ENCODE measurements at regions not wholly inside any gene's neighbourhood (a gene's known extent, or its start where the extent isn't known, plus 50 kb on each side); places are given as distances from the start of the nearest gene placed in this dataset.
"Not testable (repeated sequence)": the region's sequence is repeated elsewhere in the genome, so short reads cannot be mapped to it uniquely, and the experiment has no call there.

DNA sequence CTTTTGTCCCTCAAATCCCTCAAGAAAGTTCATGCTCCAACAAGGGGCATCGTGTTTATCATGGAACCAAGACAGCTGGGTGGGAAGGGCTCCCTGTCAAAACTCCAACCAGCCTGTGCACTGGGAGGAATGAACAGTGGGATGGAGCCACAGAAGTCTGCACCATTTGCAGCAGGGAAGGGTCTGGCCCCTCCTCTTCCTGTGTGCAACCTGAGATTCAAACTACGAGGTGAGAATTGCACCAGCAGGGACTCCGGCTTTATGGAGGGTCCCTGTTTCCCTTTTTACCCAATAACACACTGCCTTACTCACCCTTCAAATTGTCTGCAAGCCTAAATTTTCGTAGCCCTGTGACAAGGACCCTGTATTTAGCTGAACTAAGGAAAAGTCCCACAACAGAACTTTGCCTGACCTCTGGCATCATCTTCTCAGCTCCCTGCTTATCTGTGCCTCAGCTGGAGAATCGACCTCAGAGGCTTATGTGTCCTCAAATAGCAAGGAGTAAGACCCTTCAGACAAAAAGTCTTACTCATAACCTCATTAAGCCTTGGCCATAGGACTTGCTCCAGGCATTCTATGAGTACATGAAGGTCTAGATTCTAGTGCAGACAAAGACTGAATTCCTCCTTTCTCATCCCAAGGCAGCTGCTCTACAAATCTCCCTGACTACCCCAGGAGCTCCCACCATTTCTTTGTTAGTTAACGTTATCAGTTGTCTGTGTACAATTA is 178.3 kb upstream of the SERPINE2 start:
- TF ChIP-seq, protein P1, sequence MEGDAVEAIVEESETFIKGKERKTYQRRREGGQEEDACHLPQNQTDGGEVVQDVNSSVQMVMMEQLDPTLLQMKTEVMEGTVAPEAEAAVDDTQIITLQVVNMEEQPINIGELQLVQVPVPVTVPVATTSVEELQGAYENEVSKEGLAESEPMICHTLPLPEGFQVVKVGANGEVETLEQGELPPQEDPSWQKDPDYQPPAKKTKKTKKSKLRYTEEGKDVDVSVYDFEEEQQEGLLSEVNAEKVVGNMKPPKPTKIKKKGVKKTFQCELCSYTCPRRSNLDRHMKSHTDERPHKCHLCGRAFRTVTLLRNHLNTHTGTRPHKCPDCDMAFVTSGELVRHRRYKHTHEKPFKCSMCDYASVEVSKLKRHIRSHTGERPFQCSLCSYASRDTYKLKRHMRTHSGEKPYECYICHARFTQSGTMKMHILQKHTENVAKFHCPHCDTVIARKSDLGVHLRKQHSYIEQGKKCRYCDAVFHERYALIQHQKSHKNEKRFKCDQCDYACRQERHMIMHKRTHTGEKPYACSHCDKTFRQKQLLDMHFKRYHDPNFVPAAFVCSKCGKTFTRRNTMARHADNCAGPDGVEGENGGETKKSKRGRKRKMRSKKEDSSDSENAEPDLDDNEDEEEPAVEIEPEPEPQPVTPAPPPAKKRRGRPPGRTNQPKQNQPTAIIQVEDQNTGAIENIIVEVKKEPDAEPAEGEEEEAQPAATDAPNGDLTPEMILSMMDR (IDR thresholded peaks at IDR 0.05) = no peak
- H3K36me3 ChIP-seq = no peaks in the 10 kb centered on the region
- DNase-seq = no peak
- H3K9me3 ChIP-seq = peaks cover 0 to 13% (median 0%) of the 10 kb centered on the region in 11 donors
- no peaks in the 10 kb centered on the region for H3K27me3 ChIP-seq
- intact Hi-C loops (cut with DNase I) = no loop called here
- 56 to 60% methylated on average over 6 of the region's 6 CpGs for WGBS, 2 donors
- peaks cover 0 to 11% (median 0%) of the 10 kb centered on the region in 9 donors for H3K4me1 ChIP-seq
- ATAC-seq = peak in 3 of 8 donors; percentile 27 to 47 (median 46)
- no peak overlapping the region for H3K4me3 ChIP-seq
- peak overlapping the region in 1 of 10 donors; percentile 27 for H3K27ac ChIP-seq

- H3K4me3 ChIP-seq; H3K27me3 ChIP-seq; ATAC-seq; DNase-seq; H3K36me3 ChIP-seq; H3K27ac ChIP-seq; intact Hi-C loops (cut with DNase I); H3K4me1 ChIP-seq: not testable (repeated sequence)
- H3K9me3 ChIP-seq = peaks cover 0 to 13% (median 0%) of the 10 kb centered on the region in 11 donors
- 86 to 91% methylated on average over 3 of the region's 3 CpGs for WGBS, 2 donors
These were observed 176.5 kb upstream of the SERPINE2 start for GRCh38 chr2:224215611-224216010.

DNA sequence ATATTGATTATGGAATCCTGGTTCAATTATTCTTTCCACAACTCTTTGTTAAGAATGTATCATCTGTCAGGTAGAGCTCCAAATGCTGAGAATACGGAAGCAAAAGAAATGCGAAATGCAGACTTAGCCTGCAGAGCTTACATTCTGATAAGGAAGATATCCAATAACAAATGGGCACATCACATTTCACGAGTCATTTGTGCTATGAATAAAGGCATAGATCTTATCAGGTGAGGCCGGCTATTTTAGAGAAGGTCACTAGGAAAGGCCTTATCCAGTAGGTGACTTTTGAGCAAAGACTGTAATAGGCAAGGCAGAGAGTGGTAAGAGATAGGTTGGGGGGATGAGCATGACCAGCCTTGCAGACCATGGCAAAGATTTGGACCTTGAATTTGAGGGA is 174.3 kb upstream of the SERPINE2 start:
- intact Hi-C loops (cut with DNase I) = no loop called here
- H3K36me3 ChIP-seq = no peaks in the 10 kb centered on the region
- TF ChIP-seq, protein P1 (IDR thresholded peaks at IDR 0.05) = no peak
- ATAC-seq (no peak), DNase-seq (no peak)
- H3K27ac ChIP-seq = no peak overlapping the region
- 62 to 67% methylated on average over 4 of the region's 4 CpGs for WGBS, 2 donors
- H3K27me3 ChIP-seq = no peaks in the 10 kb centered on the region
- H3K9me3 ChIP-seq = peaks cover 0 to 5% (median 0%) of the 10 kb centered on the region in 11 donors
- no peak overlapping the region for H3K4me3 ChIP-seq
- no peaks in the 10 kb centered on the region for H3K4me1 ChIP-seq

GRCh38 chr2:224211791-224212190 is 172.7 kb upstream of the SERPINE2 start:
- no peak overlapping the region for H3K27ac ChIP-seq
- no peak overlapping the region for H3K4me3 ChIP-seq
- TF ChIP-seq, protein P1 (IDR thresholded peaks at IDR 0.05) = no peak
- H3K9me3 ChIP-seq = no peaks in the 10 kb centered on the region
- ATAC-seq = no peak
- intact Hi-C loops (cut with DNase I) = no loop called here
- DNase-seq = no peak
- 47 to 54% methylated on average over 4 of the region's 4 CpGs for WGBS, 2 donors
- H3K36me3 ChIP-seq = no peaks in the 10 kb centered on the region
- H3K4me1 ChIP-seq = no peaks in the 10 kb centered on the region
- H3K27me3 ChIP-seq = no peaks in the 10 kb centered on the region

DNA sequence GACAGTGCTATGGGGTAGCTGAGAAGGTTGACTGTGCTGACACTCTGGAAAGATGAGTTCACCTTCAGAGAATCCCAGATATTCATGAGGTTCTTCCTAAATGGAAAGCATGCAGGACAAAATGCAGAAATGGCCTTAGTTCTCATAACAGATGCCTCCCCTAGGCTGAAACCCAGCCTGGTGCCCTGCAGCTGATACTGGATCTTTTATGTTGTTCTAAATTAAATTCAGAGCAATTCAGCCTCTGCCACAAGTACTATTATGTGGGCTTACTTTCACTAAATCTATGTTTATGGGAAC is 172.0 kb upstream of the SERPINE2 start:
- intact Hi-C loops (cut with DNase I) = no loop called here
- H3K4me3 ChIP-seq = no peak overlapping the region
- DNase-seq = no peak
- ATAC-seq = no peak
- TF ChIP-seq, protein P1 (IDR thresholded peaks at IDR 0.05) = no peak
- no peaks in the 10 kb centered on the region for H3K4me1 ChIP-seq
- no peak overlapping the region for H3K27ac ChIP-seq
- no peaks in the 10 kb centered on the region for H3K36me3 ChIP-seq
- no peaks in the 10 kb centered on the region for H3K9me3 ChIP-seq
- H3K27me3 ChIP-seq = peaks cover 0 to under 1% (median 0%) of the 10 kb centered on the region in 7 donors
